CD4-positive, alpha-beta T cell treated with Interferon gamma for 1 hour (primary cell): ENCODE measurements at regions not wholly inside any gene's neighbourhood (a gene's known extent, or its start where the extent isn't known, plus 50 kb on each side); places are given as distances from the start of the nearest gene placed in this dataset.

Experiments used
- DNase-seq: peaks from one replicate; pipeline ENCODE4 v3.0.0-alpha.2; 2020

GRCh38 chr3:157700405-157700804 is 197.2 kb upstream of the VEPH1 start:
- DNase-seq = no peak

GRCh38 chr3:157695586-157695985 is 192.4 kb upstream of the VEPH1 start:
- DNase-seq = no peak

DNA sequence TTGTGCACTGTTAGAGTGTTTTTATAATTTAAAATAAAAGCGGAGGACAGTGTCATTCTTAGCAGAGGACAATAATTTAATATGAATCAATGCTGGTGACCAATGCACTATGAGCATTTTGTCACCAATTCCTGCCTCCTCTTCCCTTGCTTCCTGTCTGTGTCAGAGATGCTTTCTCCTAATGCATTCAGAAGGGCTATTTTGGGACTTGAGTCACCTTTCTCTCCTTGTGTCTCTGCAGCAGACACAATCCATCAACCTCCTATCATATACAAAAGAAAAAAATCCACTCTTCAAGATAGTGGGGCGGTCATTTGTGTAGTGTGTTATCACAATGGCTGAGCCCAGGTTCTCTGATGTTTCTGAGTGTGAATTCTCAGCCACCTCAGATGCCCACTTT is 191.9 kb upstream of the VEPH1 start:
- DNase-seq = no peak

- no peak for DNase-seq
These were observed 190.5 kb upstream of the VEPH1 start for GRCh38 chr3:157693762-157694161.

GRCh38 chr3:157692468-157692867 is 189.3 kb upstream of the VEPH1 start:
- no peak for DNase-seq

GRCh38 chr3:157683668-157684067 is 180.5 kb upstream of the VEPH1 start:
- DNase-seq = no peak

- DNase-seq = no peak
These were observed 168.8 kb upstream of the VEPH1 start for GRCh38 chr3:157672061-157672460.

GRCh38 chr3:157671656-157672055 is 168.4 kb upstream of the VEPH1 start:
- no peak for DNase-seq

GRCh38 chr3:157669416-157669815 is 166.2 kb upstream of the VEPH1 start:
- no peak for DNase-seq

- no peak for DNase-seq
These were observed 164.3 kb upstream of the VEPH1 start for GRCh38 chr3:157667493-157667892.

GRCh38 chr3:157662171-157662570 is 159.0 kb upstream of the VEPH1 start:
- no peak for DNase-seq

- no peak for DNase-seq
These were observed 157.6 kb upstream of the VEPH1 start for GRCh38 chr3:157660847-157661246.

- no peak for DNase-seq
These were observed 149.2 kb upstream of the VEPH1 start for GRCh38 chr3:157652366-157652765.

DNA sequence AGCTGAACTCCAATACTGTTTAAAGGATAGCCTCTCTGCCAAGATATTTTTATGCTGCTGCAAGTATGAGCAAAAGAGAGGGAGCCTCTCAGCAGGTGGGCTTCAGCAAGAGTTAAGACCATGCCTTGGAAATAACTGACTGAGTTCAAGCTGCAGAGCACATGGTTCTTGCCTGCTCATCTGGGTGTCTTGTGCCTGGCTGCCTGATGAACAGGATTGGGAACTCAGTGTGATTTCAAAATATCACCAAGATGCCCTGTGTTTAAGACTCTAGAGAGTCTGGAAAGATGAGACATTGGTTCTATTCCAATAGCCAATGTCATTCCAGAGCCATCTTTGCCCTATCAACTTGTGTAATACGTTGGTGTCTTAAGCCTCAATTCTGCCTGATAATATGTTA is 147.5 kb upstream of the VEPH1 start:
- DNase-seq = no peak

- no peak for DNase-seq
These were observed 147.0 kb upstream of the VEPH1 start for GRCh38 chr3:157650172-157650571.

DNA sequence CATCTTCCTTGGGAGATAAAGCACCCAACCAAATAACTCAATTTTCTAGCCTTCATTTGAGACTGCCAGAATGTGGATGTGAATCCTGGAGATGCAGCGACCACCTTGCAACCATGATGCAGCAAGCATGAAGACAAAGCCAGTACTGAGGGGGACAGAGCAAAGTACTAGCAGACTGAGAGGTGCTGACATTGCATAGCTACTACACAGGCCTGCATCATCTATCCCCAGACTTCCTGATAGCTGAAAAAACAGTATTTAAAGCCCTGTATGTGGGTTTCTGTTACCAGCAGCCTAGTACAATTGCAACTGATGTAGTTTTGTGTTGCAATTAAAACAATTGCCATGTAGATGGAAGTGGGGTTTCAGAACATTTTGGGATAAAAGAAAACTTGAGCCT is 146.3 kb upstream of the VEPH1 start:
- DNase-seq = no peak

- DNase-seq = no peak
These were observed 144.6 kb upstream of the VEPH1 start for GRCh38 chr3:157647820-157648219.

GRCh38 chr3:157639756-157640426 is 136.7 kb upstream of the VEPH1 start:
- no peak for DNase-seq

- DNase-seq = no peak
These were observed 134.7 kb upstream of the VEPH1 start for GRCh38 chr3:157637866-157638265.

- no peak for DNase-seq
These were observed 130.0 kb upstream of the VEPH1 start for GRCh38 chr3:157633241-157633640.

- no peak for DNase-seq
These were observed 128.9 kb upstream of the VEPH1 start for GRCh38 chr3:157632075-157632474.

DNA sequence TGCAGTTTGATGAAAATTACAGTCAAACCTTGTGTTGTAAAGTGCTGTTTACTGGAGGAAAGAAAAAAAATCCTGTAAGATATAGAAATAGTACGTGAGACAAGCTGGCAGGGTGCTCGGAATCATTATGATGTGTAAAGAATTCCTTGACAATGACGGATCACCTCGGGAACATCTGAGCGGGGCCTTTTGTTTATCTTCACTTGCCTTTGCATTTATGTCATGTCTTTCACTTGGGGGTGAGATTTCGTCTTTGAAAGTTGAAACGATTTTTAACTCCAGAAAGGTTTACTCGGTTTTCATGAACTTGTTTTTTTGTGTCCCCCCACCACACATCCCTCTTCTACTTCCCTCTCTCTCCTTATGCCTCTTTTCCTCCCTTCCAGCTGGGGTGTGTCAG is 128.3 kb upstream of the VEPH1 start:
- DNase-seq = no peak

- DNase-seq = no peak
These were observed 123.6 kb upstream of the VEPH1 start for GRCh38 chr3:157626817-157627216.

- DNase-seq = no peak
These were observed 121.6 kb upstream of the VEPH1 start for GRCh38 chr3:157624801-157625200.

- DNase-seq = no peak
These were observed 115.7 kb upstream of the VEPH1 start for GRCh38 chr3:157618886-157619285.
